Spleen (tissue), 11 donors: ENCODE measurements at regions not wholly inside any gene's neighbourhood (a gene's known extent, or its start where the extent isn't known, plus 50 kb on each side); places are given as distances from the start of the nearest gene placed in this dataset.

ENCODE experiments used
- DNase-seq: peaks from one replicate; pipeline ENCODE4 v3.0.0-alpha.2; 2020
- H3K27ac ChIP-seq, 8 donors: fragments of 200-600 bp; sonication (generic) in 7 of 8; 1 replicate in 4 of 8; 2 replicates in 4 of 8; pipeline versions ENCODE4 v1.5.0 to v1.8.0; 2016 to 2021; ENCODE audit warnings: inconsistent platforms in 4 of 8, mild to moderate bottlenecking in 4 of 8, moderate library complexity in 1 of 8
- H3K27me3 ChIP-seq, 7 donors: fragments of 200-600 bp; sonication (generic) in 6 of 7; replicated peaks in 1 of 7; 1 replicate in 4 of 7; 2 replicates in 3 of 7; pipeline versions ENCODE4 v1.5.0 to v1.8.0; 2016 to 2021; ENCODE audit warnings: inconsistent platforms in 3 of 7, mild to moderate bottlenecking in 1 of 7
- H3K36me3 ChIP-seq, 6 donors: fragments of 200-600 bp; sonication (generic) in 5 of 6; 1 replicate in 4 of 6; 2 replicates in 2 of 6; pipeline versions ENCODE4 v1.5.0 to v1.8.0; 2016 to 2021; ENCODE audit warnings: inconsistent platforms in 2 of 6
- H3K4me1 ChIP-seq, 6 donors: fragments of 200-600 bp; sonication (generic) in 5 of 6; 1 replicate in 3 of 6; 2 replicates in 3 of 6; pipeline versions ENCODE4 v1.5.0 to v1.8.0; 2016 to 2021; ENCODE audit warnings: inconsistent platforms in 3 of 6
- H3K4me3 ChIP-seq, 8 donors: fragments of 200-600 bp; sonication (generic) in 7 of 8; 1 replicate in 4 of 8; 2 replicates in 4 of 8; pipeline versions ENCODE4 v1.5.0 to v1.8.0; 2016 to 2021; ENCODE audit warnings: inconsistent platforms in 4 of 8, mild to moderate bottlenecking in 4 of 8, moderate library complexity in 2 of 8
- H3K9me3 ChIP-seq, 8 donors: fragments of 200-600 bp; sonication (generic) in 7 of 8; 1 replicate in 4 of 8; 2 replicates in 4 of 8; pipeline versions ENCODE4 v1.5.0 to v1.8.0; 2016 to 2021; ENCODE audit warnings: inconsistent platforms in 4 of 8
- POLR2A ChIP-seq, 3 donors: fragments of 450-650 bp; IDR thresholded peaks; one replicate each; pipeline ENCODE4 v1.5.1; 2017; ENCODE audit warnings: antibody characterized with exemption in 3 of 3, mild to moderate bottlenecking in 1 of 3
- POLR2AphosphoS5 ChIP-seq, 3 donors: sonication (generic); formaldehyde crosslinking; IDR thresholded peaks; one replicate each; pipeline ENCODE4 v1.5.1; 2017; ENCODE audit warnings: antibody characterized with exemption in 3 of 3
- WGBS, 5 donors: extraction: QIAGEN DNeasy Blood & Tissue Kit in 3 of 5; methylation state at CpG; one replicate each; pipeline versions ENCODE4 v1.1.5 to v1.1.7; 2013 to 2018; 5-methylcytosine and 5-hydroxymethylcytosine counted together
- intact Hi-C: fragments of 100-400 bp; cut with DNase I; formaldehyde crosslinking; loops from one replicate; pipeline ENCODE4 v1.15.0; 2023; ENCODE audit warnings: low total_unique reads
- TF ChIP-seq, protein P1 (sequence below), 11 experiments: fragments of 200-600 bp in 7 of 11; fragments of 450-650 bp in 4 of 11; sonication (generic) in 4 of 11; IDR thresholded peaks in 8 of 11; conservative IDR thresholded peaks in 3 of 11; 1 replicate in 7 of 11; 2 replicates in 4 of 11; pipeline versions ENCODE4 v1.4.0 to v1.8.0; 2016 to 2021; ENCODE audit warnings: antibody characterized with exemption in 11 of 11, inconsistent platforms in 4 of 11, mild to moderate bottlenecking in 1 of 11
- donor health status: healthy with polysubstance abuse.
- donor health status: DM: no; HTN: no; CAD: no; lungs with moderate emphysema.
- donor health status: DM: no; HTN: no; CAD: no.
- donor health status: Bipolar disorder and iron deficiency.
- donor health status: healthy.
- donor health status: DM: no; HTN: no; CAD: no.
- donor health status: DM: yes; HTN: yes; CAD: no.

GRCh38 chr15:61660579-61660978 lies 399.7 kb downstream of the VPS13C start:
- TF ChIP-seq POLR2AphosphoS5 (IDR thresholded peaks at IDR 0.05) (no peak), POLR2A (IDR thresholded peaks at IDR 0.05) (no peak)
- TF ChIP-seq, protein P1, sequence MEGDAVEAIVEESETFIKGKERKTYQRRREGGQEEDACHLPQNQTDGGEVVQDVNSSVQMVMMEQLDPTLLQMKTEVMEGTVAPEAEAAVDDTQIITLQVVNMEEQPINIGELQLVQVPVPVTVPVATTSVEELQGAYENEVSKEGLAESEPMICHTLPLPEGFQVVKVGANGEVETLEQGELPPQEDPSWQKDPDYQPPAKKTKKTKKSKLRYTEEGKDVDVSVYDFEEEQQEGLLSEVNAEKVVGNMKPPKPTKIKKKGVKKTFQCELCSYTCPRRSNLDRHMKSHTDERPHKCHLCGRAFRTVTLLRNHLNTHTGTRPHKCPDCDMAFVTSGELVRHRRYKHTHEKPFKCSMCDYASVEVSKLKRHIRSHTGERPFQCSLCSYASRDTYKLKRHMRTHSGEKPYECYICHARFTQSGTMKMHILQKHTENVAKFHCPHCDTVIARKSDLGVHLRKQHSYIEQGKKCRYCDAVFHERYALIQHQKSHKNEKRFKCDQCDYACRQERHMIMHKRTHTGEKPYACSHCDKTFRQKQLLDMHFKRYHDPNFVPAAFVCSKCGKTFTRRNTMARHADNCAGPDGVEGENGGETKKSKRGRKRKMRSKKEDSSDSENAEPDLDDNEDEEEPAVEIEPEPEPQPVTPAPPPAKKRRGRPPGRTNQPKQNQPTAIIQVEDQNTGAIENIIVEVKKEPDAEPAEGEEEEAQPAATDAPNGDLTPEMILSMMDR (IDR thresholded peaks at IDR 0.05 in 8 of 11, conservative IDR thresholded peaks at IDR 0.05 in 3 of 11), result no peak
- WGBS, 5 donors, result 75 to 93% (median 78%) methylated on average over 2 of the region's 2 CpGs
- intact Hi-C loops, result no loop called here

GRCh38 chr15:61659566-61660190 lies 400.6 kb downstream of the VPS13C start:
- Histone ChIP-seq H3K27me3 (peaks cover 0 to 18% (median 0%) of the 10 kb centered on the region in 7 donors), H3K4me1 (no peaks in the 10 kb centered on the region), H3K9me3 (peaks cover 0 to 3% (median 0%) of the 10 kb centered on the region in 8 donors), H3K4me3 (no peak overlapping the region), H3K36me3 (no peaks in the 10 kb centered on the region), H3K27ac (no peak overlapping the region)
- 81 to 95% (median 86%) methylated on average over 5 of the region's 5 CpGs for WGBS, 5 donors
- intact Hi-C loops, result no loop called here
- no peak for TF ChIP-seq POLR2AphosphoS5 (IDR thresholded peaks at IDR 0.05)
- TF ChIP-seq, protein P1 (IDR thresholded peaks at IDR 0.05 in 8 of 11, conservative IDR thresholded peaks at IDR 0.05 in 3 of 11), result no peak
- TF ChIP-seq POLR2A (IDR thresholded peaks at IDR 0.05), result no peak
- no peak for DNase-seq

More at GRCh38 chr15:61660579-61660978, 399.7 kb downstream of the VPS13C start:
- no peaks in the 10 kb centered on the region for H3K4me1 ChIP-seq
- H3K9me3 ChIP-seq, result peaks cover 0 to 3% (median 0%) of the 10 kb centered on the region in 8 donors
- H3K27me3 ChIP-seq, result peaks cover 0 to 27% (median 0%) of the 10 kb centered on the region in 7 donors
- H3K4me3 ChIP-seq, result no peak overlapping the region
- DNase-seq, result no peak
- no peaks in the 10 kb centered on the region for H3K36me3 ChIP-seq
- no peak overlapping the region for H3K27ac ChIP-seq

GRCh38 chr15:61657461-61657860 lies 402.8 kb downstream of the VPS13C start:
- Histone ChIP-seq H3K27ac (no peak overlapping the region), H3K36me3 (no peaks in the 10 kb centered on the region), H3K4me1 (no peaks in the 10 kb centered on the region), H3K27me3 (peaks cover 0 to 6% (median 0%) of the 10 kb centered on the region in 7 donors), H3K9me3 (peaks cover 0 to 3% (median 0%) of the 10 kb centered on the region in 8 donors), H3K4me3 (no peak overlapping the region)
- TF ChIP-seq POLR2A (IDR thresholded peaks at IDR 0.05), result no peak
- TF ChIP-seq, protein P1 (IDR thresholded peaks at IDR 0.05 in 8 of 11, conservative IDR thresholded peaks at IDR 0.05 in 3 of 11), result no peak
- no peak for TF ChIP-seq POLR2AphosphoS5 (IDR thresholded peaks at IDR 0.05)
- 74 to 91% (median 88%) methylated on average over 4 of the region's 4 CpGs for WGBS, 5 donors
- no peak for DNase-seq
- intact Hi-C loops, result no loop called here

DNA sequence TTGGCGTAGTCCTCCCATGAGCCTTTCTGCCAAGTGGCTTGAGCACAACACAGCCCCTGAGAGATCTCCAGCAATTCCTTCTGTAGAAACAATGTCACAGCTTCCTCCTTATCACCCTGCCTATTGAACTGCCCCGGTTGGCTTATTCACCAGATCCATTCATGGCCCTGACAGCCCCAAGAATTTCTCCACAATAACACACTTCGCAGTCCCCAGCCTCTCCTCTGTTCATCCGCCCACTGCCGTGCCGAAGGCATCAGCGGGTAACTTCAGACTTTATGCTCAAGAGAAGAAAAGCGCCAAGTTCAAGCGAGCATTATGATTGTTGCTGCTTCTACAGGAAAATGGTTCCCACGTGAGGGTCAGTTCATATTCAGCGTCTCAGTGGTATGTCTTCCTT lies 403.9 kb downstream of the VPS13C start:
- H3K27ac ChIP-seq, result no peak overlapping the region
- no peak overlapping the region for H3K4me3 ChIP-seq
- intact Hi-C loops, result no loop called here
- no peak for DNase-seq
- TF ChIP-seq, protein P1 (IDR thresholded peaks at IDR 0.05 in 8 of 11, conservative IDR thresholded peaks at IDR 0.05 in 3 of 11), result no peak
- TF ChIP-seq POLR2A (IDR thresholded peaks at IDR 0.05) (no peak), POLR2AphosphoS5 (IDR thresholded peaks at IDR 0.05) (no peak)
- no peaks in the 10 kb centered on the region for H3K4me1 ChIP-seq
- no peaks in the 10 kb centered on the region for H3K36me3 ChIP-seq
- peaks cover 0 to 2% (median 0%) of the 10 kb centered on the region in 7 donors for H3K27me3 ChIP-seq
- peaks cover 0 to 3% (median 0%) of the 10 kb centered on the region in 8 donors for H3K9me3 ChIP-seq
- WGBS, 5 donors, result 92 to 96% (median 95%) methylated on average over 11 of the region's 11 CpGs
